ENCODE measurements at regions not wholly inside any gene's neighbourhood (a gene's known extent, or its start where the extent isn't known, plus 50 kb on each side); places are given as distances from the start of the nearest gene placed in this dataset.
"Not testable (repeated sequence)": the region's sequence is repeated elsewhere in the genome, so short reads cannot be mapped to it uniquely, and the experiment has no call there.

- no peak for DNase-seq
- no peak overlapping the region for H2AK5ac ChIP-seq (ENCODE audit: low read length)
- no peaks in the 10 kb centered on the region for H3K27me3 ChIP-seq (ENCODE audit: insufficient read depth, low read length, poor library complexity)
- no peak overlapping the region for H3K4me2 ChIP-seq (ENCODE audit: low read length)
- no peak overlapping the region for H2BK5ac ChIP-seq (ENCODE audit: low read length)
- H4K8ac ChIP-seq (ENCODE audit: low read depth, low read length): no peak overlapping the region
- no peaks in the 10 kb centered on the region for H3K79me2 ChIP-seq (ENCODE audit: control insufficient read depth, insufficient read depth, low read length)
- no peak overlapping the region for H3K9ac ChIP-seq (ENCODE audit: low read length)
- no peaks in the 10 kb centered on the region for H3K36me3 ChIP-seq (ENCODE audit: control insufficient read depth, insufficient read depth, low read length)
- no peak overlapping the region for H2BK120ac ChIP-seq (ENCODE audit: low read depth, low read length)
- no peak overlapping the region for H3K27ac ChIP-seq (ENCODE audit: low read depth, low read length)
- H3K23ac ChIP-seq (ENCODE audit: low read length): no peak overlapping the region
- no peak overlapping the region for H3K18ac ChIP-seq (ENCODE audit: low read length)
- no peak overlapping the region for H3K4ac ChIP-seq (ENCODE audit: low read depth, low read length)
- no peak overlapping the region for H3K4me3 ChIP-seq (ENCODE audit: low read length)
- no peak overlapping the region for H3K56ac ChIP-seq (ENCODE audit: low read length)
- no peaks in the 10 kb centered on the region for H3K79me1 ChIP-seq (ENCODE audit: low read length)
- H4K5ac ChIP-seq (ENCODE audit: low read length): no peak overlapping the region
- H2BK15ac ChIP-seq (replicated peaks; ENCODE audit: low read depth): no peak overlapping the region
- no peaks in the 10 kb centered on the region for H3K4me1 ChIP-seq (ENCODE audit: control insufficient read depth, low read depth, low read length)
Measured at GRCh38 chr4:164639001-164639400, 114.9 kb upstream of the SMIM31 start.

- no peak overlapping the region for H3K27ac ChIP-seq (ENCODE audit: low read depth, low read length)
- H2BK120ac ChIP-seq (ENCODE audit: low read depth, low read length): no peak overlapping the region
- H3K4me2 ChIP-seq (ENCODE audit: low read length): no peak overlapping the region
- H4K8ac ChIP-seq (ENCODE audit: low read depth, low read length): no peak overlapping the region
- no peaks in the 10 kb centered on the region for H3K27me3 ChIP-seq (ENCODE audit: insufficient read depth, low read length, poor library complexity)
- no peaks in the 10 kb centered on the region for H3K79me2 ChIP-seq (ENCODE audit: control insufficient read depth, insufficient read depth, low read length)
- H3K9ac ChIP-seq (ENCODE audit: low read length): no peak overlapping the region
- H3K23ac ChIP-seq (ENCODE audit: low read length): no peak overlapping the region
- WGBS (ENCODE audit: extremely low coverage, insufficient coverage, low lambda C conversion rate): no CpG with 5 or more reads among the region's 1 CpG
- no peaks in the 10 kb centered on the region for H3K36me3 ChIP-seq (ENCODE audit: control insufficient read depth, insufficient read depth, low read length)
- no peaks in the 10 kb centered on the region for H3K4me1 ChIP-seq (ENCODE audit: control insufficient read depth, low read depth, low read length)
- no peak overlapping the region for H3K4me3 ChIP-seq (ENCODE audit: low read length)
- no peak overlapping the region for H4K5ac ChIP-seq (ENCODE audit: low read length)
- no peak overlapping the region for H2AK5ac ChIP-seq (ENCODE audit: low read length)
- H3K79me1 ChIP-seq (ENCODE audit: low read length): no peaks in the 10 kb centered on the region
- no peak overlapping the region for H2BK15ac ChIP-seq (replicated peaks; ENCODE audit: low read depth)
- H3K56ac ChIP-seq (ENCODE audit: low read length): no peak overlapping the region
- no peak overlapping the region for H2BK5ac ChIP-seq (ENCODE audit: low read length)
- H3K18ac ChIP-seq (ENCODE audit: low read length): no peak overlapping the region
- H3K4ac ChIP-seq (ENCODE audit: low read depth, low read length): no peak overlapping the region
- no peak for DNase-seq
Measured at GRCh38 chr4:164648151-164648848, 105.6 kb upstream of the SMIM31 start.

- Histone ChIP-seq H2AK5ac (ENCODE audit: low read length) (no peak overlapping the region), H3K56ac (ENCODE audit: low read length) (no peak overlapping the region), H3K23ac (ENCODE audit: low read length) (no peak overlapping the region), H4K8ac (ENCODE audit: low read depth, low read length) (no peak overlapping the region), H3K27ac (ENCODE audit: low read depth, low read length) (no peak overlapping the region), H3K4me1 (ENCODE audit: control insufficient read depth, low read depth, low read length) (no peaks in the 10 kb centered on the region), H3K4ac (ENCODE audit: low read depth, low read length) (no peak overlapping the region), H3K79me1 (ENCODE audit: low read length) (no peaks in the 10 kb centered on the region), H3K79me2 (ENCODE audit: control insufficient read depth, insufficient read depth, low read length) (no peaks in the 10 kb centered on the region), H3K4me3 (ENCODE audit: low read length) (no peak overlapping the region), H3K9ac (ENCODE audit: low read length) (no peak overlapping the region), H3K36me3 (ENCODE audit: control insufficient read depth, insufficient read depth, low read length) (no peaks in the 10 kb centered on the region), H2BK120ac (ENCODE audit: low read depth, low read length) (no peak overlapping the region), H2BK15ac (replicated peaks; ENCODE audit: low read depth) (no peak overlapping the region), H4K5ac (ENCODE audit: low read length) (no peak overlapping the region), H2BK5ac (ENCODE audit: low read length) (no peak overlapping the region), H3K27me3 (ENCODE audit: insufficient read depth, low read length, poor library complexity) (no peaks in the 10 kb centered on the region), H3K18ac (ENCODE audit: low read length) (no peak overlapping the region), H3K4me2 (ENCODE audit: low read length) (no peak overlapping the region)
- no CpG with 5 or more reads among the region's 4 CpGs for WGBS (ENCODE audit: extremely low coverage, insufficient coverage, low lambda C conversion rate)
- DNase-seq: no peak
Measured at GRCh38 chr4:164648849-164649212, 105.1 kb upstream of the SMIM31 start.

GRCh38 chr4:164659765-164660164 lies 94.2 kb upstream of the SMIM31 start:
- Histone ChIP-seq H3K4ac (ENCODE audit: low read depth, low read length) (no peak overlapping the region), H4K8ac (ENCODE audit: low read depth, low read length) (no peak overlapping the region), H2BK15ac (replicated peaks; ENCODE audit: low read depth) (no peak overlapping the region), H3K18ac (ENCODE audit: low read length) (no peak overlapping the region), H3K27me3 (ENCODE audit: insufficient read depth, low read length, poor library complexity) (no peaks in the 10 kb centered on the region), H3K56ac (ENCODE audit: low read length) (no peak overlapping the region), H3K23ac (ENCODE audit: low read length) (no peak overlapping the region), H3K4me1 (ENCODE audit: control insufficient read depth, low read depth, low read length) (no peaks in the 10 kb centered on the region), H3K4me2 (ENCODE audit: low read length) (no peak overlapping the region), H2AK5ac (ENCODE audit: low read length) (no peak overlapping the region), H3K79me1 (ENCODE audit: low read length) (no peaks in the 10 kb centered on the region), H3K9ac (ENCODE audit: low read length) (no peak overlapping the region), H3K79me2 (ENCODE audit: control insufficient read depth, insufficient read depth, low read length) (no peaks in the 10 kb centered on the region), H3K27ac (ENCODE audit: low read depth, low read length) (no peak overlapping the region), H3K36me3 (ENCODE audit: control insufficient read depth, insufficient read depth, low read length) (no peaks in the 10 kb centered on the region), H3K4me3 (ENCODE audit: low read length) (no peak overlapping the region), H2BK5ac (ENCODE audit: low read length) (no peak overlapping the region), H4K5ac (ENCODE audit: low read length) (no peak overlapping the region), H2BK120ac (ENCODE audit: low read depth, low read length) (no peak overlapping the region)
- no peak for DNase-seq
- no CpG with 5 or more reads among the region's 1 CpG for WGBS (ENCODE audit: extremely low coverage, insufficient coverage, low lambda C conversion rate)

GRCh38 chr4:164676152-164676551 lies 77.8 kb upstream of the SMIM31 start:
- not testable (repeated sequence) for H3K36me3 ChIP-seq (ENCODE audit: control insufficient read depth, insufficient read depth, low read length); H3K79me1 ChIP-seq (ENCODE audit: low read length); DNase-seq; H2BK15ac ChIP-seq (replicated peaks; ENCODE audit: low read depth); H4K5ac ChIP-seq (ENCODE audit: low read length); H3K4me2 ChIP-seq (ENCODE audit: low read length); H4K8ac ChIP-seq (ENCODE audit: low read depth, low read length); H3K79me2 ChIP-seq (ENCODE audit: control insufficient read depth, insufficient read depth, low read length); H3K4me3 ChIP-seq (ENCODE audit: low read length); H3K23ac ChIP-seq (ENCODE audit: low read length); H3K18ac ChIP-seq (ENCODE audit: low read length); H3K27me3 ChIP-seq (ENCODE audit: insufficient read depth, low read length, poor library complexity); H2BK120ac ChIP-seq (ENCODE audit: low read depth, low read length); H2BK5ac ChIP-seq (ENCODE audit: low read length); H3K4me1 ChIP-seq (ENCODE audit: control insufficient read depth, low read depth, low read length); H2AK5ac ChIP-seq (ENCODE audit: low read length); H3K27ac ChIP-seq (ENCODE audit: low read depth, low read length); H3K9ac ChIP-seq (ENCODE audit: low read length); H3K56ac ChIP-seq (ENCODE audit: low read length); H3K4ac ChIP-seq (ENCODE audit: low read depth, low read length)
- WGBS (ENCODE audit: extremely low coverage, insufficient coverage, low lambda C conversion rate): no CpG with 5 or more reads among the region's 9 CpGs

GRCh38 chr4:164683040-164683439 lies 70.9 kb upstream of the SMIM31 start:
- H3K23ac ChIP-seq (ENCODE audit: low read length): no peak overlapping the region
- no peak for DNase-seq
- H4K8ac ChIP-seq (ENCODE audit: low read depth, low read length): no peak overlapping the region
- no peaks in the 10 kb centered on the region for H3K27me3 ChIP-seq (ENCODE audit: insufficient read depth, low read length, poor library complexity)
- no peak overlapping the region for H3K27ac ChIP-seq (ENCODE audit: low read depth, low read length)
- no peak overlapping the region for H2BK120ac ChIP-seq (ENCODE audit: low read depth, low read length)
- no peak overlapping the region for H4K5ac ChIP-seq (ENCODE audit: low read length)
- no peak overlapping the region for H3K4ac ChIP-seq (ENCODE audit: low read depth, low read length)
- H3K79me1 ChIP-seq (ENCODE audit: low read length): no peaks in the 10 kb centered on the region
- H3K18ac ChIP-seq (ENCODE audit: low read length): no peak overlapping the region
- no peaks in the 10 kb centered on the region for H3K79me2 ChIP-seq (ENCODE audit: control insufficient read depth, insufficient read depth, low read length)
- no peaks in the 10 kb centered on the region for H3K4me1 ChIP-seq (ENCODE audit: control insufficient read depth, low read depth, low read length)
- H2BK5ac ChIP-seq (ENCODE audit: low read length): no peak overlapping the region
- WGBS (ENCODE audit: extremely low coverage, insufficient coverage, low lambda C conversion rate): no CpG with 5 or more reads among the region's 2 CpGs
- H2AK5ac ChIP-seq (ENCODE audit: low read length): no peak overlapping the region
- no peak overlapping the region for H3K4me3 ChIP-seq (ENCODE audit: low read length)
- no peak overlapping the region for H3K56ac ChIP-seq (ENCODE audit: low read length)
- H2BK15ac ChIP-seq (replicated peaks; ENCODE audit: low read depth): no peak overlapping the region
- H3K9ac ChIP-seq (ENCODE audit: low read length): no peak overlapping the region
- H3K4me2 ChIP-seq (ENCODE audit: low read length): no peak overlapping the region
- H3K36me3 ChIP-seq (ENCODE audit: control insufficient read depth, insufficient read depth, low read length): no peaks in the 10 kb centered on the region
